ENCODE measurements at regions not wholly inside any gene's neighbourhood (a gene's known extent, or its start where the extent isn't known, plus 50 kb on each side); places are given as distances from the start of the nearest gene placed in this dataset.

- DNase-seq (ENCODE audit: low read depth in 4 of 4, low spot score in 3 of 4) = no peak
Measured at GRCh38 chr9:12461763-12462460, 231.3 kb upstream of the TYRP1 start.

- no peak for DNase-seq (ENCODE audit: low read depth in 4 of 4, low spot score in 3 of 4)
Measured at GRCh38 chr9:12462861-12463260, 230.3 kb upstream of the TYRP1 start.

- DNase-seq (ENCODE audit: low read depth in 4 of 4, low spot score in 3 of 4) = no peak
Measured at GRCh38 chr9:12463641-12464040, 229.5 kb upstream of the TYRP1 start.

- no peak for DNase-seq (ENCODE audit: low read depth in 4 of 4, low spot score in 3 of 4)
Measured at GRCh38 chr9:12464400-12464799, 228.8 kb upstream of the TYRP1 start.

- peak; percentile 7 to 16 (median 12) for DNase-seq (ENCODE audit: low read depth in 4 of 4, low spot score in 3 of 4)
Measured at GRCh38 chr9:12464910-12465512, 228.2 kb upstream of the TYRP1 start.

- DNase-seq (ENCODE audit: low read depth in 4 of 4, low spot score in 3 of 4) = no peak
Measured at GRCh38 chr9:12469084-12469483, 224.1 kb upstream of the TYRP1 start.

- no peak for DNase-seq (ENCODE audit: low read depth in 4 of 4, low spot score in 3 of 4)
Measured at GRCh38 chr9:12494411-12494810, 198.8 kb upstream of the TYRP1 start.

GRCh38 chr9:12497790-12498189 is 195.4 kb upstream of the TYRP1 start:
- no peak for DNase-seq (ENCODE audit: low read depth in 4 of 4, low spot score in 3 of 4)

- no peak for DNase-seq (ENCODE audit: low read depth in 4 of 4, low spot score in 3 of 4)
Measured at GRCh38 chr9:12502520-12502919, 190.7 kb upstream of the TYRP1 start.

GRCh38 chr9:12503606-12504122 is 189.5 kb upstream of the TYRP1 start:
- no peak for DNase-seq (ENCODE audit: low read depth in 4 of 4, low spot score in 3 of 4)

GRCh38 chr9:12510551-12510950 is 182.6 kb upstream of the TYRP1 start:
- DNase-seq (ENCODE audit: low read depth in 4 of 4, low spot score in 3 of 4) = no peak

GRCh38 chr9:12511726-12512125 is 181.5 kb upstream of the TYRP1 start:
- DNase-seq (ENCODE audit: low read depth in 4 of 4, low spot score in 3 of 4) = no peak

- DNase-seq (ENCODE audit: low read depth in 4 of 4, low spot score in 3 of 4) = no peak
Measured at GRCh38 chr9:12516031-12516430, 177.2 kb upstream of the TYRP1 start.

- no peak for DNase-seq (ENCODE audit: low read depth in 4 of 4, low spot score in 3 of 4)
Measured at GRCh38 chr9:12516573-12516972, 176.6 kb upstream of the TYRP1 start.

- no peak for DNase-seq (ENCODE audit: low read depth in 4 of 4, low spot score in 3 of 4)
Measured at GRCh38 chr9:12538842-12539579, 154.2 kb upstream of the TYRP1 start.

GRCh38 chr9:12539580-12539975 is 153.6 kb upstream of the TYRP1 start:
- DNase-seq (ENCODE audit: low read depth in 4 of 4, low spot score in 3 of 4) = no peak

- no peak for DNase-seq (ENCODE audit: low read depth in 4 of 4, low spot score in 3 of 4)
Measured at GRCh38 chr9:12544700-12545099, 148.5 kb upstream of the TYRP1 start.

- no peak for DNase-seq (ENCODE audit: low read depth in 4 of 4, low spot score in 3 of 4)
Measured at GRCh38 chr9:12554636-12555035, 138.5 kb upstream of the TYRP1 start.

GRCh38 chr9:12566404-12567090 is 126.6 kb upstream of the TYRP1 start:
- no peak for DNase-seq (ENCODE audit: low read depth in 4 of 4, low spot score in 3 of 4)

- DNase-seq (ENCODE audit: low read depth in 4 of 4, low spot score in 3 of 4) = no peak
Measured at GRCh38 chr9:12584656-12585522, 108.3 kb upstream of the TYRP1 start.
